Fibroblast of lung (primary cell): ENCODE measurements at regions not wholly inside any gene's neighbourhood (a gene's known extent, or its start where the extent isn't known, plus 50 kb on each side); places are given as distances from the start of the nearest gene placed in this dataset.

Experiments used
- CTCF ChIP-seq, 2 donors: IDR thresholded peaks in 1 of 2; conservative IDR thresholded peaks in 1 of 2; 1 replicate in 1 of 2; 2 replicates in 1 of 2; pipeline ENCODE4 v1.5.1; 2011 to 2012; ENCODE audit warnings: low read length in 2 of 2, control low read depth in 1 of 2, inconsistent platforms in 1 of 2, low read depth in 1 of 2, mild to moderate bottlenecking in 1 of 2
- EZH2 ChIP-seq: IDR thresholded peaks from 2 replicates; pipeline ENCODE4 v1.5.1; 2012; ENCODE audit warnings: low read length, control low read depth, mild to moderate bottlenecking; ENCODE audit errors: missing control alignments

- TF ChIP-seq CTCF (conservative IDR thresholded peaks at IDR 0.05 in 1 of 2, IDR thresholded peaks at IDR 0.05 in 1 of 2; ENCODE audit: low read depth in 1 of 2, low read length in 2 of 2) (no peak), EZH2 (no peak)
Measured at GRCh38 chr9:88045686-88046085, 71.4 kb upstream of the CDK20 start.
